Transverse colon (tissue), 4 donors: ENCODE measurements at regions not wholly inside any gene's neighbourhood (a gene's known extent, or its start where the extent isn't known, plus 50 kb on each side); places are given as distances from the start of the nearest gene placed in this dataset.

Experiments
- DNase-seq: peaks from one replicate; pipeline ENCODE4 v3.0.0-alpha.2; 2019
- H3K27ac ChIP-seq, 4 donors: fragments of 200-600 bp; sonication (generic); 2 replicates each; pipeline ENCODE4 v1.5.1; 2016 to 2018; ENCODE audit warnings: inconsistent platforms in 4 of 4
- H3K27me3 ChIP-seq: fragments of 200-600 bp; sonication (generic); 2 replicates; pipeline ENCODE4 v1.5.1; 2017; ENCODE audit warnings: inconsistent platforms
- H3K36me3 ChIP-seq, 4 donors: fragments of 200-600 bp; sonication (generic); 2 replicates each; pipeline ENCODE4 v1.5.1; 2017 to 2019; ENCODE audit warnings: inconsistent platforms in 4 of 4
- H3K4me1 ChIP-seq, 4 donors: fragments of 200-600 bp; sonication (generic); 2 replicates each; pipeline ENCODE4 v1.5.1; 2017 to 2020; ENCODE audit warnings: inconsistent platforms in 4 of 4
- H3K4me3 ChIP-seq, 4 donors: fragments of 200-600 bp; sonication (generic); 1 replicate in 1 of 4; 2 replicates in 3 of 4; pipeline versions ENCODE4 v1.5.1 to v1.6.1; 2017 to 2019; ENCODE audit warnings: inconsistent platforms in 4 of 4
- H3K9me3 ChIP-seq, 2 donors: fragments of 200-600 bp; sonication (generic); 2 replicates each; pipeline ENCODE4 v1.5.1; 2017 to 2019; ENCODE audit warnings: inconsistent platforms in 2 of 2
- CTCF ChIP-seq, 5 experiments: fragments of 200-600 bp in 3 of 5; fragments of 450-650 bp in 2 of 5; sonication (generic) in 3 of 5; IDR thresholded peaks; 1 replicate in 2 of 5; 2 replicates in 3 of 5; pipeline ENCODE4 v1.5.1; 2016 to 2017; ENCODE audit warnings: antibody characterized with exemption in 5 of 5, inconsistent platforms in 3 of 5, mild to moderate bottlenecking in 2 of 5, moderate library complexity in 1 of 5
- EP300 ChIP-seq: sonication (generic); formaldehyde crosslinking; IDR thresholded peaks from one replicate; pipeline ENCODE4 v1.6.1; 2017; ENCODE audit warnings: antibody characterized with exemption, low read depth
- POLR2A ChIP-seq: fragments of 450-650 bp; IDR thresholded peaks from one replicate; pipeline ENCODE4 v1.6.1; 2016; ENCODE audit warnings: antibody characterized with exemption, mild to moderate bottlenecking, moderate library complexity
- POLR2AphosphoS5 ChIP-seq, 3 donors: sonication (generic); formaldehyde crosslinking; IDR thresholded peaks; one replicate each; pipeline ENCODE4 v1.6.1; 2016; ENCODE audit warnings: antibody characterized with exemption in 3 of 3
- WGBS, 2 donors: methylation state at CpG; one replicate each; pipeline ENCODE4 v1.1.5; 2018; ENCODE audit warnings: low coverage in 1 of 2; 5-methylcytosine and 5-hydroxymethylcytosine counted together
- in situ Hi-C, 4 donors: fragments of 200-750 bp; cut with MboI; loops; one replicate each; pipeline versions ENCODE4 v1.15.0 to v1.15.1; 2017; ENCODE audit warnings: low sequenced_read_pairs in 3 of 4, low pct_ligation_motif_present in 1 of 4, low pct_unique_long_range_greater_than_20kb in 1 of 4
- intact Hi-C: fragments of 100-400 bp; cut with DNase I; formaldehyde crosslinking; loops from one replicate; pipeline ENCODE4 v1.15.1; 2023; ENCODE audit warnings: low total_unique reads

GRCh38 chr11:115700496-115700895 is 196.3 kb upstream of the CADM1 start:
- Histone ChIP-seq H3K27ac (no peak overlapping the region), H3K27me3 (no peaks in the 10 kb centered on the region), H3K4me3 (no peak overlapping the region), H3K36me3 (no peaks in the 10 kb centered on the region), H3K4me1 (peaks cover 0 to 17% (median 4%) of the 10 kb centered on the region in 4 donors), H3K9me3 (no peaks in the 10 kb centered on the region)
- 49 to 66% methylated on average over 3 to 4 of the region's 4 CpGs for WGBS, 2 donors
- in situ Hi-C loops = no loop called here
- no peak for DNase-seq
- TF ChIP-seq POLR2A (no peak), POLR2AphosphoS5 (IDR thresholded peaks at IDR 0.05) (no peak), CTCF (IDR thresholded peaks at IDR 0.05) (no peak), EP300 (no peak)
- intact Hi-C loops = no loop called here

- Histone ChIP-seq H3K36me3 (no peaks in the 10 kb centered on the region), H3K4me3 (no peak overlapping the region), H3K9me3 (no peaks in the 10 kb centered on the region), H3K27me3 (no peaks in the 10 kb centered on the region), H3K4me1 (peaks cover 0 to 18% (median 4%) of the 10 kb centered on the region in 4 donors), H3K27ac (peak overlapping the region in 3 of 4 donors; percentile 31 to 58 (median 34))
- whole genome bisulfite sequencing, 2 donors = 51 to 68% methylated on average over 3 of the region's 3 CpGs
- TF ChIP-seq POLR2A (no peak), CTCF (IDR thresholded peaks at IDR 0.05) (no peak), POLR2AphosphoS5 (IDR thresholded peaks at IDR 0.05) (peak in 1 of 3 donors; percentile 9), EP300 (no peak)
- intact Hi-C loops = no loop called here
- no peak for DNase-seq
- in situ Hi-C loops = loop anchor here in 3 of 4 donors (25.0 kb wide), 1 partner anchor 362 kb away; no protein-coding TSS in a partner anchor
Measured at GRCh38 chr11:115699733-115700132, 195.5 kb upstream of the CADM1 start.

GRCh38 chr11:115699326-115699725 is 195.1 kb upstream of the CADM1 start:
- no peaks in the 10 kb centered on the region for H3K36me3 ChIP-seq
- TF ChIP-seq POLR2A (no peak), EP300 (no peak), POLR2AphosphoS5 (IDR thresholded peaks at IDR 0.05) (no peak), CTCF (IDR thresholded peaks at IDR 0.05) (no peak)
- no peaks in the 10 kb centered on the region for H3K9me3 ChIP-seq
- H3K4me1 ChIP-seq = peaks cover 0 to 18% (median 4%) of the 10 kb centered on the region in 4 donors
- intact Hi-C loops (no loop called here), in situ Hi-C loops (loop anchor here in 3 of 4 donors (25.0 kb wide), 1 partner anchor 362 kb away; no protein-coding TSS in a partner anchor)
- WGBS, 2 donors = 65% methylated on average over 5 of the region's 5 CpGs; no CpG with 5 or more reads in 1 of the 2 donors
- H3K4me3 ChIP-seq = no peak overlapping the region
- peak overlapping the region; percentile 27 to 58 (median 32) for H3K27ac ChIP-seq
- H3K27me3 ChIP-seq = no peaks in the 10 kb centered on the region
- no peak for DNase-seq

- intact Hi-C loops (no loop called here), in situ Hi-C loops (loop anchor here in 3 of 4 donors (25.0 kb wide), 1 partner anchor 361 kb away; no protein-coding TSS in a partner anchor)
- Histone ChIP-seq H3K4me1 (peaks cover 0 to 18% (median 4%) of the 10 kb centered on the region in 4 donors), H3K27ac (no peak overlapping the region), H3K36me3 (no peaks in the 10 kb centered on the region), H3K9me3 (no peaks in the 10 kb centered on the region), H3K27me3 (no peaks in the 10 kb centered on the region), H3K4me3 (no peak overlapping the region)
- no peak for DNase-seq
- TF ChIP-seq POLR2AphosphoS5 (IDR thresholded peaks at IDR 0.05) (no peak), EP300 (no peak), CTCF (IDR thresholded peaks at IDR 0.05) (no peak), POLR2A (no peak)
- 49 to 71% methylated on average over 3 to 4 of the region's 4 CpGs for WGBS, 2 donors
Measured at GRCh38 chr11:115698243-115698642, 194.0 kb upstream of the CADM1 start.
